GM23338 (cell line): ENCODE measurements at regions not wholly inside any gene's neighbourhood (a gene's known extent, or its start where the extent isn't known, plus 50 kb on each side); places are given as distances from the start of the nearest gene placed in this dataset.

Experiments used
- ATAC-seq: fragments of 200-7000 bp; cut with Tn5 transposase; 3 replicates; pipeline ENCODE4 v1.9.1; 2020
- DNase-seq: peaks from one replicate; pipeline ENCODE4 v3.0.0-alpha.2; 2015; ENCODE audit warnings: low spot score
- H2AFZ ChIP-seq: fragments of 200-600 bp; sonication (generic); 2 replicates; pipeline ENCODE4 v1.8.0; 2016; ENCODE audit warnings: antibody characterized with exemption, mild to moderate bottlenecking, moderate library complexity
- H3F3A ChIP-seq: fragments of 200-600 bp; sonication (generic); replicated peaks from 2 replicates; pipeline ENCODE4 v1.8.0; 2017; ENCODE audit warnings: antibody characterized with exemption, mixed run types, low read depth
- H3K27ac ChIP-seq: fragments of 200-600 bp; sonication (generic); 2 replicates; pipeline ENCODE4 v1.6.1; 2016; ENCODE audit warnings: low read depth
- H3K27me3 ChIP-seq: fragments of 200-600 bp; sonication (generic); 2 replicates; pipeline ENCODE4 v1.8.0; 2016; ENCODE audit warnings: mild to moderate bottlenecking, mixed run types, moderate library complexity; ENCODE audit not compliant: insufficient read depth
- H3K36me3 ChIP-seq: fragments of 200-600 bp; sonication (generic); 2 replicates; pipeline ENCODE4 v1.8.0; 2016; ENCODE audit warnings: mild to moderate bottlenecking; ENCODE audit not compliant: insufficient read depth
- H3K4me1 ChIP-seq: fragments of 200-600 bp; sonication (generic); 2 replicates; pipeline ENCODE4 v1.8.0; 2016; ENCODE audit warnings: mild to moderate bottlenecking, moderate library complexity; ENCODE audit not compliant: insufficient read depth
- H3K4me2 ChIP-seq: fragments of 200-600 bp; sonication (generic); 2 replicates; pipeline ENCODE4 v1.7.1; 2017; ENCODE audit warnings: mixed run types
- H3K4me3 ChIP-seq: fragments of 200-600 bp; sonication (generic); 2 replicates; pipeline ENCODE4 v1.6.1; 2016; ENCODE audit warnings: mixed run types
- H3K79me2 ChIP-seq: fragments of 200-600 bp; sonication (generic); replicated peaks from 2 replicates; pipeline ENCODE4 v1.8.0; 2017; ENCODE audit warnings: mild to moderate bottlenecking; ENCODE audit not compliant: insufficient read depth
- H3K9me2 ChIP-seq: fragments of 200-600 bp; sonication (generic); 2 replicates; pipeline ENCODE4 v1.8.0; 2017; ENCODE audit not compliant: insufficient read depth
- H4K20me1 ChIP-seq: fragments of 200-600 bp; sonication (generic); replicated peaks from 2 replicates; pipeline ENCODE4 v1.8.0; 2017; ENCODE audit warnings: mild to moderate bottlenecking; ENCODE audit not compliant: insufficient read depth
- H3K27ac Mint-ChIP-seq: 2 replicates; pipeline ENCODE4 v1.8.0; 2020; ENCODE audit warnings: inconsistent platforms, mild to moderate bottlenecking, moderate library complexity, mixed read lengths
- H3K27me3 Mint-ChIP-seq: 3 replicates; pipeline ENCODE4 v1.8.0; 2022; ENCODE audit warnings: low read depth, mild to moderate bottlenecking, moderate library complexity, mixed read lengths, inconsistent platforms; ENCODE audit not compliant: insufficient read depth, poor library complexity
- H3K36me3 Mint-ChIP-seq: 3 replicates; pipeline ENCODE4 v1.8.0; 2021; ENCODE audit warnings: low read depth, mild to moderate bottlenecking, inconsistent platforms, moderate library complexity, mixed read lengths
- H3K4me1 Mint-ChIP-seq: 3 replicates; pipeline ENCODE4 v1.8.0; 2020; ENCODE audit warnings: mild to moderate bottlenecking, inconsistent platforms, mixed read lengths
- H3K4me3 Mint-ChIP-seq: 3 replicates; pipeline ENCODE4 v1.8.0; 2021; ENCODE audit warnings: moderate library complexity, mild to moderate bottlenecking, inconsistent platforms, mixed read lengths
- H3K9me3 Mint-ChIP-seq: 3 replicates; pipeline ENCODE4 v1.8.0; 2020; ENCODE audit warnings: moderate library complexity, mild to moderate bottlenecking, inconsistent platforms, mixed read lengths
- CREB1 ChIP-seq: fragments of 250-450 bp; sonication (Bioruptor Pico); IDR thresholded peaks from 2 replicates; pipeline ENCODE4 v1.5.0; 2020; ENCODE audit warnings: low read depth, mild to moderate bottlenecking, moderate library complexity
- EZH2 ChIP-seq: fragments of 200-600 bp; sonication (generic); IDR thresholded peaks from one replicate; pipeline ENCODE4 v1.8.0; 2017; ENCODE audit warnings: antibody characterized with exemption, mild to moderate bottlenecking, low read depth; ENCODE audit not compliant: unreplicated experiment
- EZH2phosphoT487 ChIP-seq: fragments of 200-600 bp; sonication (generic); IDR thresholded peaks from one replicate; pipeline ENCODE4 v1.8.1; 2018; ENCODE audit warnings: antibody characterized with exemption; ENCODE audit not compliant: unreplicated experiment
- JUNB ChIP-seq: IDR thresholded peaks from one replicate; pipeline ENCODE4 v1.6.1; 2016; ENCODE audit warnings: antibody characterized with exemption; ENCODE audit not compliant: unreplicated experiment
- NANOG ChIP-seq: IDR thresholded peaks from 2 replicates; pipeline ENCODE4 v1.6.1; 2016; ENCODE audit warnings: antibody characterized with exemption, borderline replicate concordance
- POLR2AphosphoS5 ChIP-seq: IDR thresholded peaks from 2 replicates; pipeline ENCODE4 v1.6.1; 2016; ENCODE audit warnings: antibody characterized with exemption, low read depth
- STAT1 ChIP-seq: IDR thresholded peaks from one replicate; pipeline ENCODE4 v1.6.1; 2016; ENCODE audit warnings: antibody characterized with exemption; ENCODE audit not compliant: unreplicated experiment
- ZNF114 ChIP-seq: fragments of 250-450 bp; sonication (Bioruptor Pico); IDR thresholded peaks from 2 replicates; pipeline ENCODE4 v1.5.0; 2020; ENCODE audit warnings: mild to moderate bottlenecking, moderate library complexity
- TF ChIP-seq, protein P1 (sequence below): IDR thresholded peaks from one replicate; pipeline ENCODE4 v1.6.1; 2018; ENCODE audit warnings: antibody characterized with exemption; ENCODE audit not compliant: unreplicated experiment
- TF ChIP-seq, protein P2 (sequence below): IDR thresholded peaks from 2 replicates; pipeline ENCODE4 v1.6.1; 2016; ENCODE audit warnings: antibody characterized with exemption
- TF ChIP-seq, protein P3 (sequence below), 2 experiments: fragments of 200-600 bp in 1 of 2; sonication (generic) in 1 of 2; conservative IDR thresholded peaks; 2 replicates each; pipeline versions ENCODE4 v1.5.1 to v1.6.1; 2016 to 2017; ENCODE audit warnings: antibody characterized with exemption in 2 of 2, low read depth in 2 of 2, mild to moderate bottlenecking in 2 of 2, moderate library complexity in 1 of 2

DNA sequence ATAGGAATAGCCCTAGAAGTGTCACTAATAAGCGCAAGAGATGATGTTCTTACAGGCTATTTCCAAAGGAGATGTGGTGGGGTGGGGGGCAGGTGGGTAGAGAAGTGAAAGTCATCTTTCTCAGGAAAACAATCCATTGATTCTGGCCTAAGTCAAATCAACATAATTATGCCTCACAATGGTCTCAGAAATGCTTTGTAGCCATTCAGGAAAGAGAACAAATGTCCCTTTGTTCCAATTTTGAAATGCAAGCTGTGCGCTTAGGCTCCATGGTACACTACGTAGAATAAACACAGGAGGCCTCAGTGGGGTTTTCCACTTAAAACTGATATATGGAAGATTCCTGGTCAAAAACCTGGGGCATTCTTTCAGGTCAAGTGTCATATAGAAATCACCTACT, 529.9 kb upstream of the KLHL29 start:
- Histone ChIP-seq H3K9me2 (peaks cover 18% of the 10 kb centered on the region), H3K79me2 (no peaks in the 10 kb centered on the region), H3K4me1 (no peaks in the 10 kb centered on the region), H3K36me3 (0 out of 2 replicates have a peak, but pooled peaks cover 6% of the 10 kb centered on the region), H3K4me3 (no peak overlapping the region), H4K20me1 (no peaks in the 10 kb centered on the region), H3F3A (no peaks in the 10 kb centered on the region), H3K27ac (no peak overlapping the region), H3K27me3 (no peaks in the 10 kb centered on the region), H3K4me2 (no peak overlapping the region), H2AFZ (no peak overlapping the region)
- H3K27ac Mint-ChIP-seq, result no peak overlapping the region
- ATAC-seq (no peak), DNase-seq (no peak)
- TF ChIP-seq EZH2 (no peak), POLR2AphosphoS5 (no peak), CREB1 (CRISPR knock-in tag) (no peak), JUNB (no peak), NANOG (no peak), STAT1 (no peak)
- TF ChIP-seq, protein P1, sequence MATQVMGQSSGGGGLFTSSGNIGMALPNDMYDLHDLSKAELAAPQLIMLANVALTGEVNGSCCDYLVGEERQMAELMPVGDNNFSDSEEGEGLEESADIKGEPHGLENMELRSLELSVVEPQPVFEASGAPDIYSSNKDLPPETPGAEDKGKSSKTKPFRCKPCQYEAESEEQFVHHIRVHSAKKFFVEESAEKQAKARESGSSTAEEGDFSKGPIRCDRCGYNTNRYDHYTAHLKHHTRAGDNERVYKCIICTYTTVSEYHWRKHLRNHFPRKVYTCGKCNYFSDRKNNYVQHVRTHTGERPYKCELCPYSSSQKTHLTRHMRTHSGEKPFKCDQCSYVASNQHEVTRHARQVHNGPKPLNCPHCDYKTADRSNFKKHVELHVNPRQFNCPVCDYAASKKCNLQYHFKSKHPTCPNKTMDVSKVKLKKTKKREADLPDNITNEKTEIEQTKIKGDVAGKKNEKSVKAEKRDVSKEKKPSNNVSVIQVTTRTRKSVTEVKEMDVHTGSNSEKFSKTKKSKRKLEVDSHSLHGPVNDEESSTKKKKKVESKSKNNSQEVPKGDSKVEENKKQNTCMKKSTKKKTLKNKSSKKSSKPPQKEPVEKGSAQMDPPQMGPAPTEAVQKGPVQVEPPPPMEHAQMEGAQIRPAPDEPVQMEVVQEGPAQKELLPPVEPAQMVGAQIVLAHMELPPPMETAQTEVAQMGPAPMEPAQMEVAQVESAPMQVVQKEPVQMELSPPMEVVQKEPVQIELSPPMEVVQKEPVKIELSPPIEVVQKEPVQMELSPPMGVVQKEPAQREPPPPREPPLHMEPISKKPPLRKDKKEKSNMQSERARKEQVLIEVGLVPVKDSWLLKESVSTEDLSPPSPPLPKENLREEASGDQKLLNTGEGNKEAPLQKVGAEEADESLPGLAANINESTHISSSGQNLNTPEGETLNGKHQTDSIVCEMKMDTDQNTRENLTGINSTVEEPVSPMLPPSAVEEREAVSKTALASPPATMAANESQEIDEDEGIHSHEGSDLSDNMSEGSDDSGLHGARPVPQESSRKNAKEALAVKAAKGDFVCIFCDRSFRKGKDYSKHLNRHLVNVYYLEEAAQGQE, result no peak
- TF ChIP-seq, protein P2, sequence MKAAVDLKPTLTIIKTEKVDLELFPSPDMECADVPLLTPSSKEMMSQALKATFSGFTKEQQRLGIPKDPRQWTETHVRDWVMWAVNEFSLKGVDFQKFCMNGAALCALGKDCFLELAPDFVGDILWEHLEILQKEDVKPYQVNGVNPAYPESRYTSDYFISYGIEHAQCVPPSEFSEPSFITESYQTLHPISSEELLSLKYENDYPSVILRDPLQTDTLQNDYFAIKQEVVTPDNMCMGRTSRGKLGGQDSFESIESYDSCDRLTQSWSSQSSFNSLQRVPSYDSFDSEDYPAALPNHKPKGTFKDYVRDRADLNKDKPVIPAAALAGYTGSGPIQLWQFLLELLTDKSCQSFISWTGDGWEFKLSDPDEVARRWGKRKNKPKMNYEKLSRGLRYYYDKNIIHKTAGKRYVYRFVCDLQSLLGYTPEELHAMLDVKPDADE, result no peak
- H3K4me3 Mint-ChIP-seq, result no peak overlapping the region
- peaks cover 7% of the 10 kb centered on the region for H3K36me3 Mint-ChIP-seq
- peaks cover 7% of the 10 kb centered on the region; the same call in 2 of the 3 replicates for H3K9me3 Mint-ChIP-seq
- peaks cover 11% of the 10 kb centered on the region; the same call in 2 of the 3 replicates for H3K4me1 Mint-ChIP-seq
- peaks cover 3% of the 10 kb centered on the region for H3K27me3 Mint-ChIP-seq

DNA sequence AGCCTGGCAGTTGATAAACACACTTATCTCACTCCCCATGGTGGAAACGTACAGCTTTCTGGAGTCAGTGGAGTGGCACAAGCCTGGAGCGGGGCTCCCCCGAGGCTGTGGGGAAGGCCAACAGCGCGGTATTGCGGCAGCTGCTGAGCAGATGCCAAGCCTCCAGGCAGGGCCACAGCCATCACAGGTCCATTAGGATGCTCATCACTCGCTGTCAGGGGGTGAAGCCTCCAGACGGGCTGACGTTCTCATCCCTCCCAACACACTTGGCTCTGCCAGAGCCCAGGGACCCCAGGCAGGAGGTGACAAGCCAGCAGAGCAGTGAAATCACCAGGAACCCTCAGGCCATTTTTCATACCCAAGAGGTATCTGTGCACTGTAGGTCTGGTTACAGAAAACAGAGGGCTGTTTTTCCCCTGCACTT, 529.2 kb upstream of the KLHL29 start:
- DNase-seq, result no peak
- ATAC-seq, result no peak
- Histone ChIP-seq H3K27me3 (no peaks in the 10 kb centered on the region), H3K36me3 (0 out of 2 replicates have a peak, but pooled peaks cover 6% of the 10 kb centered on the region), H3K4me3 (no peak overlapping the region), H3K4me1 (no peaks in the 10 kb centered on the region), H3F3A (no peaks in the 10 kb centered on the region), H3K27ac (no peak overlapping the region), H3K9me2 (peaks cover 14% of the 10 kb centered on the region), H3K79me2 (no peaks in the 10 kb centered on the region), H2AFZ (no peak overlapping the region), H3K4me2 (no peak overlapping the region), H4K20me1 (no peaks in the 10 kb centered on the region)
- no peak overlapping the region for H3K4me3 Mint-ChIP-seq
- H3K27ac Mint-ChIP-seq, result no peak overlapping the region
- peaks cover 2% of the 10 kb centered on the region for H3K27me3 Mint-ChIP-seq
- H3K36me3 Mint-ChIP-seq, result peaks cover 7% of the 10 kb centered on the region
- H3K4me1 Mint-ChIP-seq, result peaks cover 11% of the 10 kb centered on the region; the same call in 2 of the 3 replicates
- peaks cover 12% of the 10 kb centered on the region; the same call in 2 of the 3 replicates for H3K9me3 Mint-ChIP-seq
- no peak for TF ChIP-seq EZH2phosphoT487
- TF ChIP-seq, protein P2, result no peak
- TF ChIP-seq JUNB, result no peak
- TF ChIP-seq, protein P3, sequence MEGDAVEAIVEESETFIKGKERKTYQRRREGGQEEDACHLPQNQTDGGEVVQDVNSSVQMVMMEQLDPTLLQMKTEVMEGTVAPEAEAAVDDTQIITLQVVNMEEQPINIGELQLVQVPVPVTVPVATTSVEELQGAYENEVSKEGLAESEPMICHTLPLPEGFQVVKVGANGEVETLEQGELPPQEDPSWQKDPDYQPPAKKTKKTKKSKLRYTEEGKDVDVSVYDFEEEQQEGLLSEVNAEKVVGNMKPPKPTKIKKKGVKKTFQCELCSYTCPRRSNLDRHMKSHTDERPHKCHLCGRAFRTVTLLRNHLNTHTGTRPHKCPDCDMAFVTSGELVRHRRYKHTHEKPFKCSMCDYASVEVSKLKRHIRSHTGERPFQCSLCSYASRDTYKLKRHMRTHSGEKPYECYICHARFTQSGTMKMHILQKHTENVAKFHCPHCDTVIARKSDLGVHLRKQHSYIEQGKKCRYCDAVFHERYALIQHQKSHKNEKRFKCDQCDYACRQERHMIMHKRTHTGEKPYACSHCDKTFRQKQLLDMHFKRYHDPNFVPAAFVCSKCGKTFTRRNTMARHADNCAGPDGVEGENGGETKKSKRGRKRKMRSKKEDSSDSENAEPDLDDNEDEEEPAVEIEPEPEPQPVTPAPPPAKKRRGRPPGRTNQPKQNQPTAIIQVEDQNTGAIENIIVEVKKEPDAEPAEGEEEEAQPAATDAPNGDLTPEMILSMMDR (conservative IDR thresholded peaks at IDR 0.05; ENCODE audit: low read depth in 2 of 2), result no peak
- TF ChIP-seq EZH2, result no peak
- no peak for TF ChIP-seq POLR2AphosphoS5
- TF ChIP-seq, protein P1, result no peak
- no peak for TF ChIP-seq ZNF114 (CRISPR knock-in tag)
- no peak for TF ChIP-seq NANOG
- TF ChIP-seq CREB1 (CRISPR knock-in tag), result no peak
